Fibroblast of lung (primary cell): ENCODE measurements at regions not wholly inside any gene's neighbourhood (a gene's known extent, or its start where the extent isn't known, plus 50 kb on each side); places are given as distances from the start of the nearest gene placed in this dataset.

Source experiments
- DNase-seq, 2 donors: peaks; one replicate each; pipeline versions ENCODE4 v3.0.0 to v3.0.0-alpha.2; 2010; ENCODE audit warnings: low read depth in 2 of 2
- H2AFZ ChIP-seq: 2 replicates; pipeline ENCODE4 v1.5.1; 2012; ENCODE audit warnings: low read length, control low read depth, inconsistent platforms
- H3K27ac ChIP-seq: 2 replicates; pipeline ENCODE4 v1.5.1; 2011; ENCODE audit warnings: low read length, control low read depth; ENCODE audit not compliant: insufficient read depth
- H3K27me3 ChIP-seq: 2 replicates; pipeline ENCODE4 v1.5.1; 2011; ENCODE audit warnings: mild to moderate bottlenecking, low read length; ENCODE audit not compliant: control insufficient read depth, insufficient read depth
- H3K36me3 ChIP-seq: 2 replicates; pipeline ENCODE4 v1.5.1; 2011; ENCODE audit warnings: low read length; ENCODE audit not compliant: control insufficient read depth, insufficient read depth
- H3K4me1 ChIP-seq: 2 replicates; pipeline ENCODE4 v1.5.1; 2011; ENCODE audit warnings: low read length; ENCODE audit not compliant: control insufficient read depth, insufficient read depth; ENCODE audit errors: extremely low read depth
- H3K4me2 ChIP-seq: 2 replicates; pipeline ENCODE4 v1.5.1; 2011; ENCODE audit warnings: low read length, control low read depth; ENCODE audit not compliant: insufficient read depth; ENCODE audit errors: extremely low read depth
- H3K4me3 ChIP-seq, 4 experiments: fragments of 200-600 bp in 1 of 4; sonication (generic) in 1 of 4; replicated peaks in 1 of 4; 2 replicates each; pipeline ENCODE4 v1.5.1; 2011 to 2016; ENCODE audit warnings: low read length in 4 of 4, low read depth in 3 of 4, mild to moderate bottlenecking in 3 of 4, control low read depth in 2 of 4, inconsistent platforms in 1 of 4, mixed read lengths in 1 of 4; ENCODE audit not compliant: insufficient read depth in 1 of 4; ENCODE audit errors: control extremely low read depth in 1 of 4
- H3K79me2 ChIP-seq: 2 replicates; pipeline ENCODE4 v1.5.1; 2012; ENCODE audit warnings: mild to moderate bottlenecking, low read length, inconsistent platforms; ENCODE audit not compliant: control insufficient read depth, insufficient read depth
- H3K9ac ChIP-seq: 2 replicates; pipeline ENCODE4 v1.5.1; 2011; ENCODE audit warnings: mild to moderate bottlenecking, low read length, control low read depth; ENCODE audit not compliant: insufficient read depth
- H3K9me3 ChIP-seq: 2 replicates; pipeline ENCODE4 v1.5.1; 2012; ENCODE audit warnings: low read depth, low read length; ENCODE audit not compliant: control insufficient read depth, insufficient read depth
- H4K20me1 ChIP-seq: 2 replicates; pipeline ENCODE4 v1.5.1; 2011; ENCODE audit warnings: low read length; ENCODE audit not compliant: control insufficient read depth, insufficient read depth; ENCODE audit errors: extremely low read depth
- CTCF ChIP-seq, 2 donors: IDR thresholded peaks in 1 of 2; conservative IDR thresholded peaks in 1 of 2; 1 replicate in 1 of 2; 2 replicates in 1 of 2; pipeline ENCODE4 v1.5.1; 2011 to 2012; ENCODE audit warnings: low read length in 2 of 2, control low read depth in 1 of 2, inconsistent platforms in 1 of 2, low read depth in 1 of 2, mild to moderate bottlenecking in 1 of 2
- EZH2 ChIP-seq: IDR thresholded peaks from 2 replicates; pipeline ENCODE4 v1.5.1; 2012; ENCODE audit warnings: low read length, control low read depth, mild to moderate bottlenecking; ENCODE audit errors: missing control alignments

GRCh38 chr2:150578481-150578880 lies 91.0 kb upstream of the RND3 start:
- no peak overlapping the region for H2AFZ ChIP-seq

GRCh38 chr2:150575861-150576260 lies 88.4 kb upstream of the RND3 start:
- TF ChIP-seq EZH2: no peak
- no peak for TF ChIP-seq CTCF (conservative IDR thresholded peaks at IDR 0.05 in 1 of 2, IDR thresholded peaks at IDR 0.05 in 1 of 2; ENCODE audit: low read depth in 1 of 2, low read length in 2 of 2)
- Histone ChIP-seq H3K79me2 (no peaks in the 10 kb centered on the region), H3K4me1 (peaks cover 2% of the 10 kb centered on the region), H3K27me3 (no peaks in the 10 kb centered on the region), H2AFZ (no peak overlapping the region), H3K27ac (no peak overlapping the region), H3K36me3 (no peaks in the 10 kb centered on the region), H3K9ac (no peak overlapping the region), H3K4me2 (no peak overlapping the region), H3K9me3 (no peaks in the 10 kb centered on the region), H3K4me3 (no peak overlapping the region), H4K20me1 (no peaks in the 10 kb centered on the region)
- DNase-seq: no peak

More at GRCh38 chr2:150578481-150578880, 91.0 kb upstream of the RND3 start:
- Histone ChIP-seq H3K4me1 (no peaks in the 10 kb centered on the region), H4K20me1 (no peaks in the 10 kb centered on the region), H3K4me2 (no peak overlapping the region), H3K36me3 (no peaks in the 10 kb centered on the region), H3K27ac (no peak overlapping the region), H3K9me3 (no peaks in the 10 kb centered on the region), H3K27me3 (no peaks in the 10 kb centered on the region), H3K4me3 (no peak overlapping the region), H3K9ac (no peak overlapping the region), H3K79me2 (no peaks in the 10 kb centered on the region)
- TF ChIP-seq CTCF (conservative IDR thresholded peaks at IDR 0.05 in 1 of 2, IDR thresholded peaks at IDR 0.05 in 1 of 2; ENCODE audit: low read depth in 1 of 2, low read length in 2 of 2) (no peak), EZH2 (no peak)
- no peak for DNase-seq

- Histone ChIP-seq H3K36me3 (no peaks in the 10 kb centered on the region), H4K20me1 (no peaks in the 10 kb centered on the region), H3K79me2 (no peaks in the 10 kb centered on the region), H3K27me3 (no peaks in the 10 kb centered on the region), H2AFZ (no peak overlapping the region), H3K9ac (no peak overlapping the region), H3K4me3 (no peak overlapping the region), H3K27ac (no peak overlapping the region), H3K9me3 (no peaks in the 10 kb centered on the region), H3K4me2 (no peak overlapping the region), H3K4me1 (peaks cover 10% of the 10 kb centered on the region)
- no peak for TF ChIP-seq EZH2
- no peak for TF ChIP-seq CTCF (conservative IDR thresholded peaks at IDR 0.05 in 1 of 2, IDR thresholded peaks at IDR 0.05 in 1 of 2; ENCODE audit: low read depth in 1 of 2, low read length in 2 of 2)
- DNase-seq: no peak
These were observed 85.5 kb upstream of the RND3 start for GRCh38 chr2:150572961-150573395.
